HT-29 (cell line): ENCODE measurements at regions not wholly inside any gene's neighbourhood (a gene's known extent, or its start where the extent isn't known, plus 50 kb on each side); places are given as distances from the start of the nearest gene placed in this dataset.
"Not testable (repeated sequence)": the region's sequence is repeated elsewhere in the genome, so short reads cannot be mapped to it uniquely, and the experiment has no call there.

ENCODE experiments used
- DNase-seq: peaks from one replicate; pipeline ENCODE4 v3.0.0-alpha.2; 2015; ENCODE audit warnings: low spot score

GRCh38 chr2:94576486-94576885 is 294.7 kb upstream of the TEKT4 start:
- peak; percentile 37 for DNase-seq

GRCh38 chr2:94577160-94577559 is 294.1 kb upstream of the TEKT4 start:
- peak; percentile 56 for DNase-seq

- not testable (repeated sequence) for DNase-seq
Observed at GRCh38 chr2:94579221-94579620, 292.0 kb upstream of the TEKT4 start.

GRCh38 chr2:94583081-94583723 is 288.0 kb upstream of the TEKT4 start:
- not testable (repeated sequence) for DNase-seq

GRCh38 chr2:94584569-94584968 is 286.7 kb upstream of the TEKT4 start:
- DNase-seq = not testable (repeated sequence)

GRCh38 chr2:94586032-94586982 is 284.9 kb upstream of the TEKT4 start:
- peak; percentile 53 for DNase-seq

GRCh38 chr2:94587042-94587441 is 284.2 kb upstream of the TEKT4 start:
- not testable (repeated sequence) for DNase-seq

- DNase-seq = not testable (repeated sequence)
Observed at GRCh38 chr2:94594019-94594836, 277.0 kb upstream of the TEKT4 start.

- DNase-seq = not testable (repeated sequence)
Observed at GRCh38 chr2:94595956-94596355, 275.3 kb upstream of the TEKT4 start.

GRCh38 chr2:94598075-94598713 is 273.0 kb upstream of the TEKT4 start:
- not testable (repeated sequence) for DNase-seq

- not testable (repeated sequence) for DNase-seq
Observed at GRCh38 chr2:94600929-94601328, 270.3 kb upstream of the TEKT4 start.

GRCh38 chr2:94602466-94602865 is 268.8 kb upstream of the TEKT4 start:
- DNase-seq = no peak

- DNase-seq = no peak
Observed at GRCh38 chr2:94622113-94622618, 249.1 kb upstream of the TEKT4 start.

GRCh38 chr2:94628953-94629352 is 242.3 kb upstream of the TEKT4 start:
- not testable (repeated sequence) for DNase-seq

GRCh38 chr2:94641397-94641796 is 229.8 kb upstream of the TEKT4 start:
- not testable (repeated sequence) for DNase-seq

GRCh38 chr2:94652131-94652530 is 219.1 kb upstream of the TEKT4 start:
- not testable (repeated sequence) for DNase-seq

- not testable (repeated sequence) for DNase-seq
Observed at GRCh38 chr2:94669858-94670257, 201.4 kb upstream of the TEKT4 start.

GRCh38 chr2:94694236-94694635 is 177.0 kb upstream of the TEKT4 start:
- DNase-seq = not testable (repeated sequence)

GRCh38 chr2:94708982-94709381 is 162.2 kb upstream of the TEKT4 start:
- DNase-seq = not testable (repeated sequence)

GRCh38 chr2:94725543-94725942 is 145.7 kb upstream of the TEKT4 start:
- DNase-seq = no peak

- not testable (repeated sequence) for DNase-seq
Observed at GRCh38 chr2:94735536-94735935, 135.7 kb upstream of the TEKT4 start.
